Superior temporal gyrus (tissue), 1 donor: ENCODE measurements at regions not wholly inside any gene's neighbourhood (a gene's known extent, or its start where the extent isn't known, plus 50 kb on each side); places are given as distances from the start of the nearest gene placed in this dataset.
"Not testable (repeated sequence)": the region's sequence is repeated elsewhere in the genome, so short reads cannot be mapped to it uniquely, and the experiment has no call there.

Experiments used
- DNase-seq: peaks from one replicate; pipeline ENCODE4 v3.0.0-alpha.2; 2016; ENCODE audit errors: extremely low spot score

DNA sequence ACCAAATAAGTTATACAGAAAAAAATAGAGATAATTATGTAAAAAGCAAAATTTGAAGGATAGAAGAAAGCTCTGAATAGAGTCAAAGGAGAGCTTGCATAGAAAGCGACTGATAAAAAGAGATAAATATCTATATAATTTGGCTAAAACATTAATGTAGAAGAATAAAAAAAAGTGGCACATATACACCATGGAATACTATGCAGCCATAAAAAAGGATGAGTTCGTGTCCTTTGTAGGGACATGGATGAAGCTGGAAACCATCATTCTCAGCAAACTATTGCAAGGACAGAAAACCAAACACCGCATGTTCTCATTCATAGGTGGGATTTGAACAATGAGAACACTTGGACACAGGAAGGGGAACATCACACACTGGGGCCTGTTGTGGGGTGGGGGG, 693.3 kb upstream of the NR2F2 start:
- DNase-seq: not testable (repeated sequence)

DNA sequence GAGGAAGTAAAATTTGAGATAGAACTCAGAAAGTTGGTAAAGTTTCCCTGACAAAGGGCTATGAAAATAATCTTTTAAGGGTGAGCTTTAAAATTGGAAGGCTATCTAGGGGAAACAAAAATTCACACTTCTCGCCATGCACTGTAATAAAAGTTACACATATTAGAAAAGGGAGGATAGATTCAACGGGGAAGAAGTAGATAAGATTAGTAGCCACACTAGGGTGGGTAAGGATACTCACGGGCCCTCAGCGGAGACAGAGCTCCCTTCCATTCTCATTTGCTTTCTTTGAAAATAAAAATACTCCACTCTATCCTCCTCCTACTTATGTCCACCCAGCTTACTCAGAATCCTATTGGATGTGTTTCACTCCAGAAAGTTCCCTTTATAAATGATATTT, 691.3 kb upstream of the NR2F2 start:
- DNase-seq: no peak

- no peak for DNase-seq
Measured at GRCh38 chr15:95644100-95644875, 686.2 kb upstream of the NR2F2 start.

DNA sequence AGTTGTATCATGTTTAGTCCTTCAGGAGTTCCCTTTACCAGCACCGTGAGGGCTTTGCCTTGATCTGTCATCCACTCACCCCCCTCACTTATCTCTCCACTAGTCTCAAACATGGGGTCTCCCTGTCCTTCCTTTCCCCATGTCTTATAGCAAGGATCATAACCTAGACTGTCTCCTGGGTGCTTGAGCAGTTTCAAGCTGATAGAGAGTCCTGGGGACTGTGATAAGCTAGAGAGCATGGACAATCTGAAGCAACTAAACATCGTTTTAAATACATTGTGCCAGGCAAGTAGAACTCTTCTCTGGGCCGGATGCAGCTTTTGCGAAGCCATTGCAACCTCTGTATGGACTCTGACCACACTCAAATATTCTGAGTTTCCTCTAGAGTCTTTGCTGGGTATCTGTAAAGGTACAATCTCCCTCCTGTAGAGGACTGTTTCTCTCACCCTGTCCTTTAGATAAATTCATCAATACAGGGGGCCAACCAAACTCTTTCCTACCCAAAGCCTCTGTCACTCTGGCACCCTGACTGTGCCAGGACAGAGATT, 684.6 kb upstream of the NR2F2 start:
- no peak for DNase-seq

DNA sequence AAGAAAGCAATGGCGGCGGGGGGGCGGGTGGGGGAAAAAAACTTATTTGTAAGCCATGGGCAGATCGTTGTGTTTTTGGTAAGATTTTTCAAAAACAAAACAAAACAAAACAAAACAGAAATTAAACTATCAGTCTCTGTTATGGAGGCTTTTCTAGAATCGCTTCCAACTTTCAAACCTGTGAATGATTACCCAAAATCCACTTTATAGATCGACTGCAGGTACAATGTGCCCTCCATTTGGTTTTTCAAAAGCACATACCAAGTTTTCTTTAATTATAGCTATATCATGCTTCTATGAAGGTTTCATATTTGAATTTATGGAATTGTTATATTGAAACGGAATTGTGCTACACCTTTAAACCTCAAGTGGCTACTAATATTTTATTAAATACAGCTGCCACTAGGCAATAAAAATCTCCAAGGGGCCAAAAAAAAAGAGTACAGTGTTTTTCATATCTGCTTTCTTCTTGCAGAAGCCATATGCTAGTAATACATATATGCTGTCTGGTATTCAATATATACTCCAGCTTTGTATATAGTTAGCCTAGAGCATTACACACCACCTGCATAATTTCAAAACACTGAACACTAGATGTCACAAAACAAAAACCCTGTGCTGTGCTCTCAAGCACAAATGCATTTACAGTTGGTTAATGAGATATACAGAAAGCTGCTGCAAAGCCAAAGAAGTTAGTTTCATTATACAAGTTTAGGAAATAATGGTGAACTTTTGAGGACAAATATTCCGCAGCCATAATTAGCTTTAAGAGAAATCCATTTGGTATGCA, 683.8 kb upstream of the NR2F2 start:
- no peak for DNase-seq

GRCh38 chr15:95647531-95648277, 682.8 kb upstream of the NR2F2 start:
- DNase-seq: no peak

DNA sequence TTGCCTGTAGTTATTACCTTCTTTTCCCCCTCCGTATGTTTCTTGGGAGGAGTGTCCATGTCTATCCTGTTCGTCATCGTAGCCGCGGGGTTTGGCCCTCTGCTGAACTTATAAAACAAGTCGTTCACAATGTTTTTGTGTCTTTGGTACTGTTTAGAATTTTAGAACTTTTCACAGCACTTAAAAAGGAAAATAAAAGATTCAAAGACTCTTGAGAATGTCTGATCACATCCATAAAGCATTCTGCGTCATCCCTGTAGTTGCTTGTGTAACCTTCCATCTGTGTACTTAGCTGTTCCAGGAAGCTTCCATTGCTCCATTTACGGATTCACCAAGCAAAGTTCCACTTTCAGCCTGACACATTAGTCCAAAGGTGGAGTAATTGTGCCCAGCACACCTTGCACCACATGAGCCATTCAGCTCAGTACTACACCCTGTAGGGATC, 677.1 kb upstream of the NR2F2 start:
- no peak for DNase-seq

- no peak for DNase-seq
Measured at GRCh38 chr15:95655089-95655607, 675.4 kb upstream of the NR2F2 start.

DNA sequence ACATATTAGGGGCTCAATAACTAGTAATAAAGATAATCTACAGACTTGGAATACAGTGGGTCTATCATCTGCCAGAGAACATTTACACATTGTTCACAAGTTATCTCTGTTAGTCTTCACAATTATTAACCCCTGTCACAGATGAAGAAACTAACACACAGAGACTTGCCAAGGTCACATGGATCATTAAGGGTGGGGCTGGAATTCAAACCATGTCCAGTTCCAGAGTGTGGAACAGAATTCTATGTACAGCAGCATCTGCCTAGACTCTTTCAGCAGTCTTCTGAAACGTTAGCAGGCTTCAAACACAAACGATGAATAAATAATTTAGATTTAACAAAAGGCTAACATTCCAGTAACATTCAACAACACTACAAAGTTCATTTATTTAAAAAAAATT, 673.9 kb upstream of the NR2F2 start:
- DNase-seq: no peak

GRCh38 chr15:95658799-95659198, 671.7 kb upstream of the NR2F2 start:
- no peak for DNase-seq

GRCh38 chr15:95659656-95660055, 670.8 kb upstream of the NR2F2 start:
- no peak for DNase-seq

DNA sequence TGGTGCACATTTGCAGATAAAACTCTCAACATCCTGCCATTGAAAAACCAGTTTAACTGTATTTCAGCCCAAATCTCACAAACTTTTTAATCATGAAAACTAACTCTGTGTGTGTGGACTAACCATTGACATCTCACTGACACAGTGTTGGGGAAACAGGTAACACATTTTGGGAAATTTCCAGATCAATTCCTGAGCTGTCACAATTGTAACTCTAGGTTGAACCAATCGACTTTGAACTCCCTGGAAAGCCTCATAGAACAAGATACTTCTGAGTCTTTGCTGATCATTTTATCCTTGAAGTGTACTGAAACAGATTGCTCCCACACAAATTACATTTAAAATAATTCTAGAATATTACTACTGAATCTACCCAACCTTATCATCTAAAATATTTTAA, 667.9 kb upstream of the NR2F2 start:
- no peak for DNase-seq

DNA sequence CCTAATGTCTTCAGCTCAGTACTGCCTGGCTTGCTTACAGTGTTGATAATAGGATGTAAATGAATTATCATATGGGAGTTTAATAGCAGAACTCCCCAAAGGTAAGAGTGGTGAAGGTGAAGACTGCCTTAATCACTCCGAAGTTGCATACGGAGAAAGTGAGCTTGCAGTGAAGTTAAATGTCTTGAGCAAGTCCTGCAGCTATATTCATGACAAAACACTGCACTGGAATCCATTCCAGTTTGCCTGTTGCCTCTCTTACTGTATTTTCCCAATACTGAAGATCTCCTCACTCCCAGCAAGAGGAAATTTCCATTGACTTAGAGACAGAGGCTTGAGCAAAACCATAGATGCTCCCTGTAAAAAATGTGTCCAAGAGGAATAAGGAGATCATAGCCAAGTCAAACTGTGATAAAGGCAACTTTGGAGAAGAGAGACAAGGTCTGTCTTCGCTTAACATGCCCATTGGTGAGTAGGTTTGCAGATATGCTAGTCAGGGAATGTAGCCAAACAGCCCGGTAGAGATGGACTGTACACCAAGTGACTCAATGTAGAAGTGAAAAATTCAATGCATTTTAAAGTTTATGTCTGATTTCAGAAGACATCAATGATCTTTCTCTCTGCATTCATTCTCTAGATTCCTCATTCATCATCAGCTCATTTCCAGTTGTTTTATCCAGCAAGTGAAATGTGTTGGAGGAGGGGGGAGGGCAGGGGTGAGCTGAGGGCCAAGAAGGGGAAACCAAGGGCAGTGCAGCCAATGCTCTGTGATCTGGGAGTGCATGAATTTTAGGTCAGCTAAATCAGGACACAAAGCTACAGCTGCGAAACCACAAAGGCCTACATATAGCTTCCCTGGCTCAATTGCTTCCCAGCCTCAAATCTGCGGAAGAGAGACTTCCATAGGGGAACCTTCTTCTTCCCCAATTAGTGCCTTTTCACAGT, 667.1 kb upstream of the NR2F2 start:
- no peak for DNase-seq

DNA sequence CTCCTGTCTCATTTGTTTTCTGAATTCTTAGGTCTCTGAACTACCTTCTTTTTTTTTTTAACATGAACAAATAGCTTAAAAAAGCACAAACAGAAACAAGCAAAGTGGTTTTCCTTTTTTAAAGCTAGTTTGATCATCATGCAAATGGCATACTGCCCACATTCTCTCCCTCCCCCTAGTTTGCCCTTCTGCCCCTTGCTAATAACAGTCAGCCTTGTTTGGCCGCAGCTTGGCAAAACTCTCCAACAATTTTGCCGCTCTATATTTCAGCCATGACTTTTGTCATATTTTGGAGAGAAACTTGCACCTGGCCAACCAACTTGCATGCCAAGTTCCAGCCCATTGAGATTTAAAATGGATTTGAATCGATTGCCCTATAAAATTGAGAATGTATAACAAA, 666.0 kb upstream of the NR2F2 start:
- no peak for DNase-seq

DNA sequence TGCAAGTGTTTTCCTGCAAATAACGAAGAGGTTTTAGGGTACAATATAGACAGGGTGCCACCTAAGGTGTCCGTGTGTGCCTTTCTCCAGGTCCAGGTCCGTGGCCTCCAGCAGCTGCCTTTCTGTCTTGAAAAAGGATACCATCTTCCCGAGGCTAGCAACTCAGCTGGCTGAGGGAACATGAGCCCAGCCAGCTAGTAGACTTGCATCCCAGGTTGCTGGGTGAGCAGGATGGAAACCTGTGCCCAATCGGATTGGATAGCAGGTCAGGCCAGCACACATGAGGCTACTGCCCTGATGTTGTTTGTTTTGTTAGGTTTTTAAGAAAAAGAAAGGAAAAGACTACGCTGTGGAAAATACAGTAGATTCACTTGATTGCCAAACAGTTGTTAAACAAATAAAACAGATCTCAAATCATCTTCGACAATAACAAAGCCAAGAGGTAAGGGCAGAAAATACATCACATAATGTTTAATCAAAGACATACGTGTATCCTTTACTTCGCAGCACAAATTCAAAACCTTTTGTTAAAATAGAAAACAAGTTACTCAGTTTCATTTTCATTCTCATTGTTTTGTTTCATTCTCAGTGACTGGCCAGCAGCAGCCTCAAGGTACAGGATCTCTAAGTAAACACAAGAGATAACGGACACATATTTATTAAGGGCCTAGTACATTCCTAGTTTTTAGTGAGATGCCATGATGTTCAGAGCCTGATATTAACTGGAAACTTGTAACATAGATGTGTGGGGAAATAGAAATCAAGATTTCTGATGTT, 661.2 kb upstream of the NR2F2 start:
- DNase-seq: no peak

DNA sequence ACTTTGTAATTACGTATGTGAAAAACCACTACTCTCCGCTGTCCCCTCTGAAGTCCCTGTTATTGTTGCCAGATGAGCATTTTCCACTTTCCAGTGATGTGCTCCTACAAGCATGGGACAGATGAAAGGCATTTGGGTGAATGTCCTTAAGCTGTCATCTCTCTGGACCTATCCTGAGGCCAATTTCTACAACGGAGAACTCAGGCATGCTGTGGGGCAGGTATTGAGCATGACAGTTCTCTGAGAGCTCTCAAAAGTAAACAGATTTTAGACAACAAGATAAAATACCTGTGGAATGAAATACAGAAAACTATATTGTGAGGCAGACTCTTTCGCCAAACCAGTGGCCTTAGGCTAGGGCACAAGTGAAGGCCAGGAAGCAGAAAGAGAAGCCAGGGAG, 656.5 kb upstream of the NR2F2 start:
- no peak for DNase-seq

- no peak for DNase-seq
Measured at GRCh38 chr15:95676500-95676899, 654.0 kb upstream of the NR2F2 start.

DNA sequence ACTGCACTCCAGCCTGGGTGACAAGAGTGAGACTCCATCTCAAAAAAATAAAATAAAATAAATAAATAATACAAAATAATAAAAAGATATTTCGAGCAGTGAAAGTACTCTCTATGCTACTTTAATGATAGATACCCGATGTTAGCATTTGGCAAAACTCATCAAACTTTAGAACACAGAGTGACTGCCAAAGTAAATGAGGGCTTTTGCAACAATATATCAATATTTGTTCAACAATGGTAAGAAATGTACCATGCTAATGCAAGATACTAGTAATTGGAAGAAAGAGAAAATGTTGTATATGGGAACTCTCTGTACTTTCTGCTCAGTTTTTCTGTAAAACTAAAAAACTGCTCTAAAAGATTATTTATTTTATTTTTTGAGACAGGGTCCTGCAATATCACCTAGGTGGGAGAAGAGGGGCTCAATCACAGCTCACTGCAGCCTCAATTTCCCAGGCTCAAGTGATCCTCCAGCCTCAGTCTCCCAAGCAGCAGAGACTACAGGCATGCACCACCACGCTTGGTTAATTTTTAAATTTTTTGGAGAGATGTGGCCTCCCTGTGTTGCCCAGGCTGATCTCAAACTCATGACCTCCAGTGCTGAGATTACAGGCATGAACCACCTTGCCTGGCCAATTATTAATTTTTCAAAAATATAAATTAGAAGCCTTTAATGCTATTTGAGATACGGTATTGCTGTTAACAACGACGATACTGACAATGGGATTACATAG, 650.5 kb upstream of the NR2F2 start:
- DNase-seq: no peak

- DNase-seq: no peak
Measured at GRCh38 chr15:95680728-95681127, 649.8 kb upstream of the NR2F2 start.
